DND-41 (cell line): ENCODE measurements at regions not wholly inside any gene's neighbourhood (a gene's known extent, or its start where the extent isn't known, plus 50 kb on each side); places are given as distances from the start of the nearest gene placed in this dataset.

Experiments used
- ATAC-seq: fragments of 200-7000 bp; cut with Tn5 transposase; 3 replicates; pipeline ENCODE4 v1.9.1; 2021; ENCODE audit warnings: low read depth; ENCODE audit not compliant: insufficient read depth
- DNase-seq: peaks from one replicate; pipeline ENCODE4 v3.0.0-alpha.2; 2020
- H2AFZ ChIP-seq: 2 replicates; pipeline ENCODE4 v1.6.0; 2012; ENCODE audit warnings: low read depth, low read length
- H3K27ac ChIP-seq: 2 replicates; pipeline ENCODE4 v1.5.1; 2012; ENCODE audit warnings: low read length, inconsistent platforms
- H3K27me3 ChIP-seq: fragments of 200-600 bp; sonication (generic); 2 replicates; pipeline ENCODE4 v1.6.0; 2012; ENCODE audit warnings: low read length, mild to moderate bottlenecking, inconsistent platforms; ENCODE audit not compliant: insufficient read depth, poor library complexity
- H3K36me3 ChIP-seq: 2 replicates; pipeline ENCODE4 v1.5.1; 2012; ENCODE audit warnings: low read length, inconsistent platforms; ENCODE audit not compliant: insufficient read depth
- H3K4me1 ChIP-seq: 2 replicates; pipeline ENCODE4 v1.5.1; 2012; ENCODE audit warnings: mild to moderate bottlenecking, low read length; ENCODE audit not compliant: insufficient read depth
- H3K4me2 ChIP-seq: 2 replicates; pipeline ENCODE4 v1.6.0; 2012; ENCODE audit warnings: mild to moderate bottlenecking, moderate library complexity, low read length, inconsistent platforms; ENCODE audit not compliant: insufficient read depth
- H3K4me3 ChIP-seq, 2 experiments: fragments of 200-600 bp in 1 of 2; shearing (Covaris generic) in 1 of 2; 2 replicates each; pipeline ENCODE4 v1.5.1; 2012 to 2016; ENCODE audit warnings: inconsistent platforms in 2 of 2, low read length in 2 of 2, mild to moderate bottlenecking in 2 of 2, low read depth in 1 of 2, moderate library complexity in 1 of 2
- H3K79me2 ChIP-seq: 2 replicates; pipeline ENCODE4 v1.6.0; 2012; ENCODE audit warnings: low read length, inconsistent platforms; ENCODE audit not compliant: insufficient read depth
- H3K9ac ChIP-seq: 2 replicates; pipeline ENCODE4 v1.6.0; 2012; ENCODE audit warnings: low read depth, mild to moderate bottlenecking, inconsistent platforms, low read length, moderate library complexity
- H3K9me3 ChIP-seq: 2 replicates; pipeline ENCODE4 v1.5.1; 2012; ENCODE audit warnings: low read length, moderate library complexity, mild to moderate bottlenecking, inconsistent platforms; ENCODE audit not compliant: insufficient read depth, severe bottlenecking
- H4K20me1 ChIP-seq: 2 replicates; pipeline ENCODE4 v1.6.0; 2012; ENCODE audit warnings: low read length; ENCODE audit not compliant: insufficient read depth
- CTCF ChIP-seq: IDR thresholded peaks from 2 replicates; pipeline ENCODE4 v1.5.1; 2012; ENCODE audit warnings: borderline replicate concordance, low read length, moderate library complexity, mild to moderate bottlenecking; ENCODE audit not compliant: poor library complexity, severe bottlenecking; ENCODE audit errors: extremely low read depth
- EZH2 ChIP-seq: IDR thresholded peaks from 3 replicates; pipeline ENCODE4 v1.6.1; 2012; ENCODE audit warnings: borderline replicate concordance, low read depth, mild to moderate bottlenecking, moderate library complexity, low read length, inconsistent platforms; ENCODE audit not compliant: severe bottlenecking

GRCh38 chr2:129927696-129928095 is 51.8 kb upstream of the RAB6C start:
- H3K4me3 ChIP-seq: no peak overlapping the region
- no peaks in the 10 kb centered on the region for H3K9me3 ChIP-seq
- H3K9ac ChIP-seq: no peak overlapping the region
- H3K4me2 ChIP-seq: no peak overlapping the region
- H4K20me1 ChIP-seq: no peaks in the 10 kb centered on the region; the same call in 1 of the 2 replicates
- no peaks in the 10 kb centered on the region for H3K36me3 ChIP-seq
- no peak overlapping the region for H2AFZ ChIP-seq
- peaks cover 13% of the 10 kb centered on the region for H3K27me3 ChIP-seq
- no peak overlapping the region for H3K27ac ChIP-seq
- TF ChIP-seq EZH2: no peak
- TF ChIP-seq CTCF: no peak
- H3K79me2 ChIP-seq: no peaks in the 10 kb centered on the region
- DNase-seq: no peak
- H3K4me1 ChIP-seq: no peaks in the 10 kb centered on the region
- ATAC-seq: no peak

GRCh38 chr2:129929321-129930290 is 49.9 kb upstream of the RAB6C start:
- Histone ChIP-seq H3K36me3 (no peaks in the 10 kb centered on the region), H3K27me3 (peaks cover 4% of the 10 kb centered on the region), H3K9ac (no peak overlapping the region), H3K9me3 (no peaks in the 10 kb centered on the region), H3K4me3 (no peak overlapping the region), H3K4me2 (no peak overlapping the region), H3K79me2 (no peaks in the 10 kb centered on the region), H2AFZ (no peak overlapping the region), H3K4me1 (no peaks in the 10 kb centered on the region), H4K20me1 (no peaks in the 10 kb centered on the region; the same call in 1 of the 2 replicates), H3K27ac (no peak overlapping the region)
- TF ChIP-seq CTCF (no peak), EZH2 (no peak)
- DNase-seq (no peak), ATAC-seq (no peak)
